Stomach (tissue), 4 donors: ENCODE measurements at regions not wholly inside any gene's neighbourhood (a gene's known extent, or its start where the extent isn't known, plus 50 kb on each side); places are given as distances from the start of the nearest gene placed in this dataset.

Experiments
- EP300 ChIP-seq: sonication (generic); formaldehyde crosslinking; IDR thresholded peaks from one replicate; pipeline ENCODE4 v1.6.1; 2017; ENCODE audit warnings: antibody characterized with exemption
- TF ChIP-seq, protein P1 (sequence below), 7 experiments: fragments of 450-650 bp in 4 of 7; fragments of 200-600 bp in 3 of 7; sonication (generic) in 3 of 7; IDR thresholded peaks; one replicate each; pipeline ENCODE4 v1.5.1; 2016 to 2019; ENCODE audit warnings: antibody characterized with exemption in 7 of 7, control low read depth in 2 of 7, mild to moderate bottlenecking in 1 of 7

DNA sequence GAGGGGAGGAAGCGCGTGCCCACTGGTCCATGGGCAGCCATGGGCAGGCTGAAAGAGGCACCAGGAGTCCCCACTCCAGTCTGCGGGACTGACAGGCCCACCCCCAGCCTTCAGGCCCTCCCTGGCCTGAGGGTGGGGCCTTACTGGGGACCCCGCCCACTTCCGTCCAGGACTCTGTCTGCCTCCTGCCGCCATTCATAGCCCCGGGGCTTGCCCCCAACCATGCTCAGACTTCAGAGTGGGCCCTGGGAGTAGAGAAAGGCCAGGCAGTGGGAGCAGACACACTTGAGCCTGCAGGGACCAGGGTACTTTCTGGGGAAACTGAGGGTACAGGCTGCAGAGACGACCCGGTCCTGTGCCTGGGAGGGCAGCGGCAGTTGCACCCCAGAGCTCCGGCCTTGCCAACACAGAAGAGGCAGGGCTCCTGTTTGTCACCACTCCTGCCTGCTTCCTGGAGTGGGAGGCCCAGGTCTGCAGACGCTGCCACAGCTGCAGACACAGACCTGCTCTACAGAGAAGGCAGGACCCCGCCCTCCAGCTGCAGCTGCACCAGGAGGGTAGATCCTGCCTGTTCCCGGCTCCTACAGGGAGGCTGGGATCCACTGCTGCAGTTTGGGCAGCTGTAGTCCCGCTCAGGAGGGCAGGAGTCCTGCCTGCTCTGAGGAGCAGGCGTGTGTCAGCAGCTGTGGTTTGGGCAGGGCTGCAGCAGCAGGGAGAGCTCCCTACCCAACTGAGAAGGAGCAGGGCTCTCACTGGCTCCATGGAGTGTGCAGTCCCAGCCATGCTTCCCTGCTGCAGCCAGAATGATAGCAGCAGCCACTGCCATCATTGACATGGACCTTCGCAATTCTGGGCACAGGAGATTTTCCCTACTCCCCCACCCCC is 387.9 kb upstream of the ANO3 start:
- TF ChIP-seq EP300: no peak
- TF ChIP-seq, protein P1, sequence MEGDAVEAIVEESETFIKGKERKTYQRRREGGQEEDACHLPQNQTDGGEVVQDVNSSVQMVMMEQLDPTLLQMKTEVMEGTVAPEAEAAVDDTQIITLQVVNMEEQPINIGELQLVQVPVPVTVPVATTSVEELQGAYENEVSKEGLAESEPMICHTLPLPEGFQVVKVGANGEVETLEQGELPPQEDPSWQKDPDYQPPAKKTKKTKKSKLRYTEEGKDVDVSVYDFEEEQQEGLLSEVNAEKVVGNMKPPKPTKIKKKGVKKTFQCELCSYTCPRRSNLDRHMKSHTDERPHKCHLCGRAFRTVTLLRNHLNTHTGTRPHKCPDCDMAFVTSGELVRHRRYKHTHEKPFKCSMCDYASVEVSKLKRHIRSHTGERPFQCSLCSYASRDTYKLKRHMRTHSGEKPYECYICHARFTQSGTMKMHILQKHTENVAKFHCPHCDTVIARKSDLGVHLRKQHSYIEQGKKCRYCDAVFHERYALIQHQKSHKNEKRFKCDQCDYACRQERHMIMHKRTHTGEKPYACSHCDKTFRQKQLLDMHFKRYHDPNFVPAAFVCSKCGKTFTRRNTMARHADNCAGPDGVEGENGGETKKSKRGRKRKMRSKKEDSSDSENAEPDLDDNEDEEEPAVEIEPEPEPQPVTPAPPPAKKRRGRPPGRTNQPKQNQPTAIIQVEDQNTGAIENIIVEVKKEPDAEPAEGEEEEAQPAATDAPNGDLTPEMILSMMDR (IDR thresholded peaks at IDR 0.05): no peak
